Fibroblast of lung (primary cell): ENCODE measurements at regions not wholly inside any gene's neighbourhood (a gene's known extent, or its start where the extent isn't known, plus 50 kb on each side); places are given as distances from the start of the nearest gene placed in this dataset.

Experiments used
- EZH2 ChIP-seq: IDR thresholded peaks from 2 replicates; pipeline ENCODE4 v1.5.1; 2012; ENCODE audit warnings: low read length, control low read depth, mild to moderate bottlenecking; ENCODE audit errors: missing control alignments
- TF ChIP-seq, protein P1 (sequence below), 2 donors: IDR thresholded peaks in 1 of 2; conservative IDR thresholded peaks in 1 of 2; 1 replicate in 1 of 2; 2 replicates in 1 of 2; pipeline ENCODE4 v1.5.1; 2011 to 2012; ENCODE audit warnings: low read length in 2 of 2, control low read depth in 1 of 2, inconsistent platforms in 1 of 2, low read depth in 1 of 2, mild to moderate bottlenecking in 1 of 2

DNA sequence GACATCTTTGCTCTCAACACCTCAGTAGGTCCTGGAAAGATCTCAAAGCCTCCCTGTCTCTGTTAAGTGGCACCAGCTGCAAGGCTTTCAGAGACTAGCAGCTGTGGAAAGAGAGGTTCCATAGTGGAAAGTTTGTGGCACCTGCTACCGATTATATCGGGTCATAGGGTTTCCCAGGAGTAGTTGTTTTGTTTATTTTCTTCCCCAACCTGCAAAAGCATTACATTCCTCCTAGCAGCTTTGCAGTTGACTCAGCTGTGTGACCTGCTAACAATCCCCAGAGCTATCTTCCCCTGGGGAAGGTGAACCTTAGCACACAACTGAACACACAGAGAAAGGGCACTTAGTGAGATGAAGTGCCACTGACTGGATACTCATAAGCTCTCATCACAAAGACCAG lies 598.9 kb upstream of the GRM7 start:
- TF ChIP-seq, protein P1, sequence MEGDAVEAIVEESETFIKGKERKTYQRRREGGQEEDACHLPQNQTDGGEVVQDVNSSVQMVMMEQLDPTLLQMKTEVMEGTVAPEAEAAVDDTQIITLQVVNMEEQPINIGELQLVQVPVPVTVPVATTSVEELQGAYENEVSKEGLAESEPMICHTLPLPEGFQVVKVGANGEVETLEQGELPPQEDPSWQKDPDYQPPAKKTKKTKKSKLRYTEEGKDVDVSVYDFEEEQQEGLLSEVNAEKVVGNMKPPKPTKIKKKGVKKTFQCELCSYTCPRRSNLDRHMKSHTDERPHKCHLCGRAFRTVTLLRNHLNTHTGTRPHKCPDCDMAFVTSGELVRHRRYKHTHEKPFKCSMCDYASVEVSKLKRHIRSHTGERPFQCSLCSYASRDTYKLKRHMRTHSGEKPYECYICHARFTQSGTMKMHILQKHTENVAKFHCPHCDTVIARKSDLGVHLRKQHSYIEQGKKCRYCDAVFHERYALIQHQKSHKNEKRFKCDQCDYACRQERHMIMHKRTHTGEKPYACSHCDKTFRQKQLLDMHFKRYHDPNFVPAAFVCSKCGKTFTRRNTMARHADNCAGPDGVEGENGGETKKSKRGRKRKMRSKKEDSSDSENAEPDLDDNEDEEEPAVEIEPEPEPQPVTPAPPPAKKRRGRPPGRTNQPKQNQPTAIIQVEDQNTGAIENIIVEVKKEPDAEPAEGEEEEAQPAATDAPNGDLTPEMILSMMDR (conservative IDR thresholded peaks at IDR 0.05 in 1 of 2, IDR thresholded peaks at IDR 0.05 in 1 of 2; ENCODE audit: low read depth in 1 of 2, low read length in 2 of 2): no peak
- TF ChIP-seq EZH2: no peak
